ENCODE measurements at regions not wholly inside any gene's neighbourhood (a gene's known extent, or its start where the extent isn't known, plus 50 kb on each side); places are given as distances from the start of the nearest gene placed in this dataset.

- TF ChIP-seq, protein P1, sequence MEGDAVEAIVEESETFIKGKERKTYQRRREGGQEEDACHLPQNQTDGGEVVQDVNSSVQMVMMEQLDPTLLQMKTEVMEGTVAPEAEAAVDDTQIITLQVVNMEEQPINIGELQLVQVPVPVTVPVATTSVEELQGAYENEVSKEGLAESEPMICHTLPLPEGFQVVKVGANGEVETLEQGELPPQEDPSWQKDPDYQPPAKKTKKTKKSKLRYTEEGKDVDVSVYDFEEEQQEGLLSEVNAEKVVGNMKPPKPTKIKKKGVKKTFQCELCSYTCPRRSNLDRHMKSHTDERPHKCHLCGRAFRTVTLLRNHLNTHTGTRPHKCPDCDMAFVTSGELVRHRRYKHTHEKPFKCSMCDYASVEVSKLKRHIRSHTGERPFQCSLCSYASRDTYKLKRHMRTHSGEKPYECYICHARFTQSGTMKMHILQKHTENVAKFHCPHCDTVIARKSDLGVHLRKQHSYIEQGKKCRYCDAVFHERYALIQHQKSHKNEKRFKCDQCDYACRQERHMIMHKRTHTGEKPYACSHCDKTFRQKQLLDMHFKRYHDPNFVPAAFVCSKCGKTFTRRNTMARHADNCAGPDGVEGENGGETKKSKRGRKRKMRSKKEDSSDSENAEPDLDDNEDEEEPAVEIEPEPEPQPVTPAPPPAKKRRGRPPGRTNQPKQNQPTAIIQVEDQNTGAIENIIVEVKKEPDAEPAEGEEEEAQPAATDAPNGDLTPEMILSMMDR (IDR thresholded peaks at IDR 0.05) = no peak
- no peak for TF ChIP-seq POLR2AphosphoS5 (IDR thresholded peaks at IDR 0.05)
These were observed 84.8 kb upstream of the SNRK start for GRCh38 chr3:43201581-43201980.

Measured in breast epithelium (tissue), 3 donors.